ENCODE measurements at regions not wholly inside any gene's neighbourhood (a gene's known extent, or its start where the extent isn't known, plus 50 kb on each side); places are given as distances from the start of the nearest gene placed in this dataset.

- TF ChIP-seq CTCF (IDR thresholded peaks at IDR 0.05) = no peak
- Histone ChIP-seq H3K27me3 (no peaks in the 10 kb centered on the region), H3K9me3 (no peaks in the 10 kb centered on the region), H3K27ac (no peak overlapping the region), H3K4me3 (no peak overlapping the region), H3K4me1 (no peaks in the 10 kb centered on the region), H3K36me3 (no peaks in the 10 kb centered on the region)
- DNase-seq = no peak
- ATAC-seq = no peak
- intact Hi-C loops (cut with DNase I) = no loop called here
Observed at GRCh38 chr9:1337169-1337568, 287.0 kb downstream of the DMRT2 start.

- no peak for TF ChIP-seq CTCF (IDR thresholded peaks at IDR 0.05)
- Histone ChIP-seq H3K4me3 (no peak overlapping the region), H3K36me3 (no peaks in the 10 kb centered on the region), H3K4me1 (no peaks in the 10 kb centered on the region), H3K27me3 (no peaks in the 10 kb centered on the region), H3K9me3 (no peaks in the 10 kb centered on the region), H3K27ac (no peak overlapping the region)
- ATAC-seq = no peak
- intact Hi-C loops (cut with DNase I) = no loop called here
- DNase-seq = peak in 2 of 4 donors; percentile 9 to 19
Observed at GRCh38 chr9:1340390-1340789, 290.2 kb downstream of the DMRT2 start.

GRCh38 chr9:1353291-1353690 is 303.1 kb downstream of the DMRT2 start:
- no peak for DNase-seq
- Histone ChIP-seq H3K27ac (no peak overlapping the region), H3K9me3 (no peaks in the 10 kb centered on the region), H3K4me3 (no peak overlapping the region), H3K4me1 (no peaks in the 10 kb centered on the region), H3K36me3 (no peaks in the 10 kb centered on the region), H3K27me3 (no peaks in the 10 kb centered on the region)
- TF ChIP-seq CTCF (IDR thresholded peaks at IDR 0.05) = no peak
- intact Hi-C loops (cut with DNase I) = no loop called here
- ATAC-seq = no peak

- TF ChIP-seq CTCF (IDR thresholded peaks at IDR 0.05) = no peak
- Histone ChIP-seq H3K27me3 (no peaks in the 10 kb centered on the region), H3K9me3 (no peaks in the 10 kb centered on the region), H3K4me1 (no peaks in the 10 kb centered on the region), H3K27ac (no peak overlapping the region), H3K4me3 (no peak overlapping the region), H3K36me3 (no peaks in the 10 kb centered on the region)
- DNase-seq = no peak
- no peak for ATAC-seq
- intact Hi-C loops (cut with DNase I) = no loop called here
Observed at GRCh38 chr9:1354086-1354485, 303.9 kb downstream of the DMRT2 start.

- DNase-seq (no peak), ATAC-seq (no peak)
- Histone ChIP-seq H3K9me3 (no peaks in the 10 kb centered on the region), H3K27me3 (no peaks in the 10 kb centered on the region), H3K4me1 (no peaks in the 10 kb centered on the region), H3K27ac (no peak overlapping the region), H3K36me3 (no peaks in the 10 kb centered on the region), H3K4me3 (no peak overlapping the region)
- TF ChIP-seq CTCF (IDR thresholded peaks at IDR 0.05) = no peak
- intact Hi-C loops (cut with DNase I) = no loop called here
Observed at GRCh38 chr9:1354606-1355005, 304.4 kb downstream of the DMRT2 start.

All from left lung (tissue), 4 donors.